ENCODE measurements at regions not wholly inside any gene's neighbourhood (a gene's known extent, or its start where the extent isn't known, plus 50 kb on each side); places are given as distances from the start of the nearest gene placed in this dataset.
A peak's percentile ranks its signal among the peaks of the same experiment; 100 is the strongest.

GRCh38 chr1:217141711-217142110 lies 418.5 kb upstream of the ESRRG start:
- Mint-ChIP-seq H3K4me3 (no peak overlapping the region), H3K9me3 (peaks cover 8% of the 10 kb centered on the region), H3K27ac (no peak overlapping the region), H3K27me3 (ENCODE audit: low read depth) (peaks cover 62% of the 10 kb centered on the region), H3K36me3 (ENCODE audit: low read depth) (peaks cover 3% of the 10 kb centered on the region), H3K4me1 (peaks cover 35% of the 10 kb centered on the region)
- no peak for TF ChIP-seq CTCF (IDR thresholded peaks at IDR 0.05; ENCODE audit: unreplicated experiment in 3 of 3)

- H3K4me1 Mint-ChIP-seq, result peaks cover 49% of the 10 kb centered on the region
- peaks cover 6% of the 10 kb centered on the region for H3K9me3 Mint-ChIP-seq
- no peak for TF ChIP-seq CTCF (IDR thresholded peaks at IDR 0.05; ENCODE audit: unreplicated experiment in 3 of 3)
- H3K36me3 Mint-ChIP-seq (ENCODE audit: low read depth), result peaks cover 3% of the 10 kb centered on the region
- peak overlapping the region in 1 of 3 experiments; percentile 48 for H3K27ac Mint-ChIP-seq
- peaks cover 77% of the 10 kb centered on the region for H3K27me3 Mint-ChIP-seq (ENCODE audit: low read depth)
- peak overlapping the region; percentile 65 to 74 (median 72) for H3K4me3 Mint-ChIP-seq
Observed at GRCh38 chr1:217140041-217140901, 417.0 kb upstream of the ESRRG start.

GRCh38 chr1:217139513-217139912 lies 416.3 kb upstream of the ESRRG start:
- H3K27ac Mint-ChIP-seq, result peak overlapping the region in 1 of 3 experiments; percentile 95
- H3K4me1 Mint-ChIP-seq, result peaks cover 54% of the 10 kb centered on the region
- H3K36me3 Mint-ChIP-seq (ENCODE audit: low read depth), result no peaks in the 10 kb centered on the region
- peak overlapping the region; percentile 62 to 85 (median 74) for H3K4me3 Mint-ChIP-seq
- TF ChIP-seq CTCF (IDR thresholded peaks at IDR 0.05; ENCODE audit: unreplicated experiment in 3 of 3), result no peak
- no peaks in the 10 kb centered on the region for H3K9me3 Mint-ChIP-seq
- peaks cover 84% of the 10 kb centered on the region for H3K27me3 Mint-ChIP-seq (ENCODE audit: low read depth)

GRCh38 chr1:217138799-217139466 lies 415.7 kb upstream of the ESRRG start:
- Mint-ChIP-seq H3K27ac (peak overlapping the region in 1 of 3 experiments; percentile 95), H3K9me3 (no peaks in the 10 kb centered on the region), H3K4me1 (peaks cover 54% of the 10 kb centered on the region), H3K4me3 (peak overlapping the region; percentile 62 to 85 (median 69)), H3K36me3 (ENCODE audit: low read depth) (no peaks in the 10 kb centered on the region), H3K27me3 (ENCODE audit: low read depth) (peaks cover 86% of the 10 kb centered on the region)
- no peak for TF ChIP-seq CTCF (IDR thresholded peaks at IDR 0.05; ENCODE audit: unreplicated experiment in 3 of 3)

- Mint-ChIP-seq H3K4me3 (peak overlapping the region; percentile 62 to 85 (median 69)), H3K27ac (peak overlapping the region in 1 of 3 experiments; percentile 95), H3K36me3 (ENCODE audit: low read depth) (no peaks in the 10 kb centered on the region), H3K9me3 (peaks cover 2% of the 10 kb centered on the region), H3K4me1 (peaks cover 54% of the 10 kb centered on the region), H3K27me3 (ENCODE audit: low read depth) (peaks cover 93% of the 10 kb centered on the region)
- no peak for TF ChIP-seq CTCF (IDR thresholded peaks at IDR 0.05; ENCODE audit: unreplicated experiment in 3 of 3)
Observed at GRCh38 chr1:217138173-217138765, 415.0 kb upstream of the ESRRG start.
